GM18508 (cell line): ENCODE measurements at regions not wholly inside any gene's neighbourhood (a gene's known extent, or its start where the extent isn't known, plus 50 kb on each side); places are given as distances from the start of the nearest gene placed in this dataset.
"Not testable (repeated sequence)": the region's sequence is repeated elsewhere in the genome, so short reads cannot be mapped to it uniquely, and the experiment has no call there.

ENCODE experiments used
- ATAC-seq: cut with Tn5 transposase; IDR thresholded peaks from one replicate; pipeline ENCODE4 v1.9.1; 2021; ENCODE audit warnings: moderate number of reproducible peaks; ENCODE audit not compliant: insufficient read depth, unreplicated experiment

GRCh38 chr12:82300611-82301010 is 57.6 kb downstream of the CCDC59 start:
- no peak for ATAC-seq

GRCh38 chr12:82299319-82300025 is 58.7 kb downstream of the CCDC59 start:
- no peak for ATAC-seq

GRCh38 chr12:82290415-82290814 is 67.8 kb downstream of the CCDC59 start:
- ATAC-seq = no peak

GRCh38 chr12:82281335-82281734 is 76.9 kb downstream of the CCDC59 start:
- not testable (repeated sequence) for ATAC-seq

GRCh38 chr12:82279536-82280058 is 78.6 kb downstream of the CCDC59 start:
- no peak for ATAC-seq

- no peak for ATAC-seq
Measured at GRCh38 chr12:82277582-82277981, 80.6 kb downstream of the CCDC59 start.

GRCh38 chr12:82242729-82243128 is 115.5 kb downstream of the CCDC59 start:
- no peak for ATAC-seq

- no peak for ATAC-seq
Measured at GRCh38 chr12:82225871-82226270, 132.3 kb downstream of the CCDC59 start.

GRCh38 chr12:82223426-82223825 is 134.8 kb downstream of the CCDC59 start:
- ATAC-seq = no peak

- ATAC-seq = no peak
Measured at GRCh38 chr12:82216475-82216874, 141.7 kb downstream of the CCDC59 start.

GRCh38 chr12:82213761-82214160 is 144.4 kb downstream of the CCDC59 start:
- no peak for ATAC-seq

- no peak for ATAC-seq
Measured at GRCh38 chr12:82210882-82211281, 147.3 kb downstream of the CCDC59 start.

- no peak for ATAC-seq
Measured at GRCh38 chr12:82209533-82209932, 148.7 kb downstream of the CCDC59 start.

- no peak for ATAC-seq
Measured at GRCh38 chr12:82207556-82207955, 150.6 kb downstream of the CCDC59 start.

- ATAC-seq = no peak
Measured at GRCh38 chr12:82203086-82203485, 155.1 kb downstream of the CCDC59 start.

GRCh38 chr12:82187595-82187994 is 170.6 kb downstream of the CCDC59 start:
- no peak for ATAC-seq

GRCh38 chr12:82187011-82187410 is 171.2 kb downstream of the CCDC59 start:
- ATAC-seq = no peak

- ATAC-seq = no peak
Measured at GRCh38 chr12:82186282-82186681, 171.9 kb downstream of the CCDC59 start.

- no peak for ATAC-seq
Measured at GRCh38 chr12:82184844-82185243, 173.3 kb downstream of the CCDC59 start.

- no peak for ATAC-seq
Measured at GRCh38 chr12:82182601-82183190, 175.5 kb downstream of the CCDC59 start.

- no peak for ATAC-seq
Measured at GRCh38 chr12:82176761-82177490, 181.3 kb downstream of the CCDC59 start.
